ENCODE measurements at regions not wholly inside any gene's neighbourhood (a gene's known extent, or its start where the extent isn't known, plus 50 kb on each side); places are given as distances from the start of the nearest gene placed in this dataset.

- no peak for DNase-seq
- Histone ChIP-seq H4K5ac (ENCODE audit: insufficient read length, low read depth, low read length) (no peak overlapping the region), H2BK120ac (ENCODE audit: low read depth, low read length, poor library complexity, severe bottlenecking) (no peak overlapping the region), H3K27me3 (ENCODE audit: insufficient read depth, low read length) (peaks cover 2% of the 10 kb centered on the region; the same call in 1 of the 2 replicates), H4K20me1 (ENCODE audit: control insufficient read depth, insufficient read depth, insufficient read length) (no peaks in the 10 kb centered on the region), H2AK5ac (ENCODE audit: insufficient read length, low read length) (no peak overlapping the region), H2BK5ac (ENCODE audit: insufficient read length, low read length) (no peak overlapping the region), H3K79me1 (ENCODE audit: insufficient read depth, low read depth, low read length, poor library complexity, severe bottlenecking) (no peaks in the 10 kb centered on the region), H4K8ac (replicated peaks; ENCODE audit: insufficient read length, low read depth, low read length) (no peak overlapping the region), H2BK12ac (ENCODE audit: insufficient read length, low read depth, low read length) (no peak overlapping the region), H3K14ac (ENCODE audit: insufficient read depth, low read length) (no peak overlapping the region), H2BK15ac (ENCODE audit: low read depth, low read length) (no peak overlapping the region), H3K4ac (ENCODE audit: low read depth, low read length) (no peak overlapping the region), H3K27ac (ENCODE audit: insufficient read length, low read depth, low read length) (no peak overlapping the region), H2BK20ac (ENCODE audit: low read depth, low read length, poor library complexity, severe bottlenecking) (no peak overlapping the region), H3K56ac (ENCODE audit: insufficient read length, low read depth, low read length) (no peak overlapping the region), H3K79me2 (ENCODE audit: insufficient read depth, low read length) (no peaks in the 10 kb centered on the region), H3K4me1 (ENCODE audit: insufficient read depth, low read length) (peaks cover 6% of the 10 kb centered on the region; the same call in 1 of the 2 replicates), H2AFZ (ENCODE audit: low read length) (no peak overlapping the region), H3K18ac (ENCODE audit: insufficient read length, low read depth, low read length) (no peak overlapping the region), H3T11ph (ENCODE audit: low read length) (no peak overlapping the region), H3K23ac (ENCODE audit: insufficient read length, low read depth, low read length) (no peak overlapping the region), H3K23me2 (ENCODE audit: insufficient read length, low read depth, low read length, poor library complexity, severe bottlenecking) (peaks cover 7% of the 10 kb centered on the region), H3K9ac (ENCODE audit: extremely low read depth, insufficient read length, low read length) (no peak overlapping the region), H4K91ac (ENCODE audit: insufficient read length, low read depth, low read length) (no peak overlapping the region), H3K9me3 (ENCODE audit: control insufficient read depth, low read depth, low read length) (no peaks in the 10 kb centered on the region), H3K4me2 (ENCODE audit: insufficient read depth, insufficient read length, low read length) (no peak overlapping the region)
- no CpG with 5 or more reads among the region's 4 CpGs for WGBS (ENCODE audit: extremely low coverage, insufficient read length, low lambda C conversion rate)
- Mint-ChIP-seq H3K27ac (no peak overlapping the region), H3K27me3 (ENCODE audit: low read depth) (peaks cover 21% of the 10 kb centered on the region), H3K9me3 (peaks cover 10 to 11% of the 10 kb centered on the region in 2 experiments), H3K36me3 (ENCODE audit: insufficient read depth in 1 of 3, low read depth in 3 of 3) (peaks cover 0 to 8% (median 4%) of the 10 kb centered on the region in 3 experiments; a peak in 3 of 7 replicates), H3K4me3 (no peak overlapping the region), H3K4me1 (peaks cover 33 to 34% of the 10 kb centered on the region in 2 experiments)
- no peak for TF ChIP-seq CTCF (conservative IDR thresholded peaks at IDR 0.05)
Observed at GRCh38 chr3:150218236-150218635, 189.9 kb upstream of the TSC22D2 start.
